IMR-90 (cell line): ENCODE measurements at regions not wholly inside any gene's neighbourhood (a gene's known extent, or its start where the extent isn't known, plus 50 kb on each side); places are given as distances from the start of the nearest gene placed in this dataset.

Experiments used
- ATAC-seq: fragments of 200-7000 bp; cut with Tn5 transposase; 2 replicates; pipeline ENCODE4 v1.9.1; 2020; ENCODE audit warnings: low read depth, mild to moderate bottlenecking, moderate library complexity
- BruUV-seq: library from RNA; stranded (reverse); fragments of 400-500 nt; replicated peaks from 2 replicates; lab custom pipeline; 2021; lab: Mats Ljungman, UMichigan
- CTCF ChIA-PET: fragments of 300-600 bp; formaldehyde crosslinking; extraction: SDS; loops from one replicate; lab custom pipeline; 2021; ENCODE audit warnings: antibody characterized with exemption; lab: Yijun Ruan, JAX
- POLR2A ChIA-PET: fragments of 300-600 bp; sonication (Branson Sonifier 250); formaldehyde crosslinking; loops from one replicate; lab custom pipeline; 2022; ENCODE audit warnings: antibody characterized with exemption; ENCODE audit not compliant: unreplicated experiment; lab: Charles Lee
- DNase-seq: peaks from one replicate; pipeline ENCODE4 v3.0.0; 2013
- H2AFZ ChIP-seq: replicated peaks from 2 replicates; pipeline ENCODE3; 2013; ENCODE audit warnings: low read length, mild to moderate bottlenecking; ENCODE audit not compliant: poor library complexity
- H2AK5ac ChIP-seq: 2 replicates; pipeline ENCODE4 v1.6.1; 2013; ENCODE audit warnings: low read depth, low read length, inconsistent platforms
- H2AK9ac ChIP-seq: replicated peaks from 2 replicates; pipeline ENCODE3; 2013; ENCODE audit warnings: mild to moderate bottlenecking, low read depth, low read length, moderate library complexity; ENCODE audit not compliant: poor library complexity
- H2BK120ac ChIP-seq: 2 replicates; pipeline ENCODE4 v1.6.1; 2013; ENCODE audit warnings: low read depth, low read length, inconsistent platforms
- H2BK15ac ChIP-seq: 3 replicates; pipeline ENCODE4 v1.6.1; 2013; ENCODE audit warnings: low read depth, low read length, inconsistent platforms
- H2BK20ac ChIP-seq: 2 replicates; pipeline ENCODE4 v1.6.1; 2013; ENCODE audit warnings: low read depth, mild to moderate bottlenecking, inconsistent platforms, low read length, moderate library complexity
- H2BK5ac ChIP-seq: 2 replicates; pipeline ENCODE4 v1.6.1; 2013; ENCODE audit warnings: mild to moderate bottlenecking, low read depth, low read length, inconsistent platforms; ENCODE audit not compliant: poor library complexity, severe bottlenecking
- H3K14ac ChIP-seq: replicated peaks from 2 replicates; pipeline ENCODE4 v1.6.1; 2013; ENCODE audit warnings: low read depth, low read length, inconsistent platforms
- H3K18ac ChIP-seq: 2 replicates; pipeline ENCODE4 v1.6.1; 2013; ENCODE audit warnings: low read depth, low read length, control low read depth
- H3K23ac ChIP-seq: 2 replicates; pipeline ENCODE4 v1.6.1; 2013; ENCODE audit warnings: low read depth, low read length, inconsistent platforms
- H3K27ac ChIP-seq: 2 replicates; pipeline ENCODE4 v1.5.1; 2013; ENCODE audit warnings: mild to moderate bottlenecking, control low read depth, low read length; ENCODE audit not compliant: insufficient read depth
- H3K27me3 ChIP-seq: 2 replicates; pipeline ENCODE4 v1.6.1; 2013; ENCODE audit warnings: low read length; ENCODE audit not compliant: control insufficient read depth, insufficient read depth
- H3K36me3 ChIP-seq: 2 replicates; pipeline ENCODE4 v1.6.1; 2013; ENCODE audit warnings: low read length, mixed read lengths; ENCODE audit not compliant: control insufficient read depth, insufficient read depth
- H3K4ac ChIP-seq: 2 replicates; pipeline ENCODE4 v1.6.1; 2013; ENCODE audit warnings: low read depth, low read length, inconsistent platforms
- H3K4me1 ChIP-seq: 2 replicates; pipeline ENCODE4 v1.6.1; 2013; ENCODE audit warnings: low read length, mixed read lengths; ENCODE audit not compliant: control insufficient read depth, insufficient read depth
- H3K4me2 ChIP-seq: 2 replicates; pipeline ENCODE4 v1.6.1; 2013; ENCODE audit warnings: low read depth, mild to moderate bottlenecking, control low read depth, low read length, moderate library complexity
- H3K4me3 ChIP-seq: 2 replicates; pipeline ENCODE4 v1.5.1; 2013; ENCODE audit warnings: low read depth, mild to moderate bottlenecking, control low read depth, low read length, moderate library complexity; ENCODE audit not compliant: insufficient read depth
- H3K56ac ChIP-seq: 2 replicates; pipeline ENCODE4 v1.6.1; 2013; ENCODE audit warnings: low read length, inconsistent platforms; ENCODE audit not compliant: insufficient read depth; ENCODE audit errors: extremely low read depth
- H3K79me1 ChIP-seq, 2 experiments: 2 replicates each; pipeline ENCODE4 v1.6.1; 2013; ENCODE audit warnings: low read length in 2 of 2, inconsistent platforms in 1 of 2, low read depth in 1 of 2
- H3K9ac ChIP-seq: 2 replicates; pipeline ENCODE4 v1.6.1; 2013; ENCODE audit warnings: low read depth, low read length, control low read depth
- H3K9me1 ChIP-seq: 2 replicates; pipeline ENCODE4 v1.6.1; 2013; ENCODE audit warnings: low read length, inconsistent platforms; ENCODE audit not compliant: insufficient read depth
- H3K9me3 ChIP-seq: 2 replicates; pipeline ENCODE4 v1.6.1; 2013; ENCODE audit warnings: low read length; ENCODE audit not compliant: control insufficient read depth, insufficient read depth
- H4K20me1 ChIP-seq: 2 replicates; pipeline ENCODE4 v1.6.1; 2013; ENCODE audit warnings: low read length, inconsistent platforms; ENCODE audit not compliant: insufficient read depth
- H4K5ac ChIP-seq: 2 replicates; pipeline ENCODE4 v1.6.1; 2013; ENCODE audit warnings: mild to moderate bottlenecking, low read depth, low read length, control low read depth
- H4K8ac ChIP-seq, 2 experiments: 2 replicates each; pipeline ENCODE4 v1.6.1; 2013; ENCODE audit warnings: low read depth in 2 of 2, low read length in 2 of 2, control low read depth in 1 of 2, inconsistent platforms in 1 of 2
- H4K91ac ChIP-seq: 2 replicates; pipeline ENCODE4 v1.6.1; 2013; ENCODE audit warnings: low read depth, low read length, inconsistent platforms; ENCODE audit not compliant: insufficient read depth
- BHLHE40 ChIP-seq: fragments of 150-350 bp; IDR thresholded peaks from 2 replicates; pipeline ENCODE4 v1.6.1; 2016; ENCODE audit warnings: mild to moderate bottlenecking, low read depth, low read length
- CHD1 ChIP-seq: IDR thresholded peaks from 2 replicates; pipeline ENCODE4 v1.6.1; 2012; ENCODE audit warnings: low read depth, low read length, improper control_type of control experiment
- FOS ChIP-seq: fragments of 150-350 bp; IDR thresholded peaks from 2 replicates; pipeline ENCODE4 v1.6.1; 2016; ENCODE audit warnings: low read depth, low read length
- MAFK ChIP-seq: IDR thresholded peaks from 2 replicates; pipeline ENCODE4 v1.6.1; 2012; ENCODE audit warnings: low read depth, low read length, improper control_type of control experiment
- MAZ ChIP-seq: IDR thresholded peaks from 2 replicates; pipeline ENCODE4 v1.6.1; 2012; ENCODE audit warnings: low read depth, mild to moderate bottlenecking, low read length, improper control_type of control experiment, moderate library complexity, borderline replicate concordance
- MXI1 ChIP-seq: IDR thresholded peaks from 2 replicates; pipeline ENCODE4 v1.6.1; 2012; ENCODE audit warnings: low read depth, mild to moderate bottlenecking, low read length, moderate library complexity, borderline replicate concordance
- NFE2L2 ChIP-seq: fragments of 150-350 bp; IDR thresholded peaks from 2 replicates; pipeline ENCODE4 v1.6.1; 2016; ENCODE audit warnings: low read depth, mild to moderate bottlenecking, low read length
- POLR2A ChIP-seq: IDR thresholded peaks from 2 replicates; pipeline ENCODE4 v1.6.1; 2012; ENCODE audit warnings: mild to moderate bottlenecking, low read depth, low read length
- RAD21 ChIP-seq: IDR thresholded peaks from 2 replicates; pipeline ENCODE4 v1.6.1; 2012; ENCODE audit warnings: low read length, improper control_type of control experiment
- RCOR1 ChIP-seq: IDR thresholded peaks from 2 replicates; pipeline ENCODE4 v1.6.1; 2012; ENCODE audit warnings: mild to moderate bottlenecking, low read length, improper control_type of control experiment; ENCODE audit not compliant: insufficient replicate concordance
- RFX5 ChIP-seq: IDR thresholded peaks from 2 replicates; pipeline ENCODE4 v1.8.0; 2012; ENCODE audit warnings: low read depth, mild to moderate bottlenecking, low read length, moderate library complexity
- SMC3 ChIP-seq: fragments of 150-350 bp; IDR thresholded peaks from 2 replicates; pipeline ENCODE4 v1.6.1; 2016; ENCODE audit warnings: low read depth, mild to moderate bottlenecking, antibody characterized with exemption, low read length, moderate library complexity
- dilution Hi-C: fragments of 300-500 bp; cut with HindIII; formaldehyde crosslinking; loops from one replicate; pipeline ENCODE4 v1.14.3; 2018; ENCODE audit warnings: low sequenced_read_pairs; ENCODE audit not compliant: unreplicated experiment
- in situ Hi-C: fragments of 300-500 bp; cut with MboI; formaldehyde crosslinking; loops from 3 replicates; pipeline ENCODE4 v1.14.3; 2019; ENCODE audit warnings: low sequenced_read_pairs, inconsistent platforms, mixed read lengths
- intact Hi-C: fragments of 100-400 bp; cut with micrococcal nuclease; formaldehyde crosslinking; loops from 2 replicates; pipeline ENCODE4 v1.10.0; 2022
- TF ChIP-seq, protein P1 (sequence below): fragments of 150-350 bp; IDR thresholded peaks from 2 replicates; pipeline ENCODE4 v1.6.1; 2016; ENCODE audit warnings: low read depth, mild to moderate bottlenecking, low read length, moderate library complexity, borderline replicate concordance
- TF ChIP-seq, protein P2 (sequence below): fragments of 150-350 bp; IDR thresholded peaks from 2 replicates; pipeline ENCODE4 v1.6.1; 2017; ENCODE audit warnings: mild to moderate bottlenecking, antibody characterized with exemption, low read length, low read depth
- TF ChIP-seq, protein P3 (sequence below): conservative IDR thresholded peaks from 2 replicates; pipeline ENCODE4 v1.5.1; 2012; ENCODE audit warnings: mild to moderate bottlenecking, low read depth, low read length, improper control_type of control experiment

DNA sequence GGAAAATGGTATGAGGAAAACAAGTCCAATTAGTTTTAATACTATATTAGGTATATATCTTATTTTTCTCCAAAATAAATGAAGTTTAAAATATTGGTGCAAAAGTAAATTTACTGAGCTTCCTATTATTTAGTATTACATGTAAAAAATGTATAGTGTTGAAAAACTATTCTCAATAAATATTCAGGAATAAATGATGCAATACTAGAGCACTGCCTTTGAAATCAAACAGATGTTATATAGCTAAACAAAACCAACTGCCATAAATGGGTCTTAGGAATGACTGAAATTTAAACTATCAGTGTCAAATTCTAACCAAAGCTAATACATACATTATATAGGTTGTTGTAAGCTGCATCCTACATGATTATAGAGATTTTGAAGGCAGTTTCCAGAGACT, 1434.0 kb upstream of the LRRTM3 start:
- Histone ChIP-seq H4K20me1 (no peaks in the 10 kb centered on the region), H3K4me3 (no peak overlapping the region), H3K36me3 (no peaks in the 10 kb centered on the region), H4K5ac (no peak overlapping the region), H2BK120ac (no peak overlapping the region), H3K4me2 (no peak overlapping the region), H3K79me1 (no peaks in the 10 kb centered on the region), H2BK5ac (no peak overlapping the region), H3K9me1 (no peaks in the 10 kb centered on the region), H3K27me3 (no peaks in the 10 kb centered on the region), H3K23ac (no peak overlapping the region), H2AFZ (no peak overlapping the region), H3K4ac (no peak overlapping the region), H3K27ac (no peak overlapping the region), H3K56ac (no peak overlapping the region), H3K18ac (no peak overlapping the region), H4K8ac (no peak overlapping the region), H4K91ac (no peak overlapping the region), H3K4me1 (no peaks in the 10 kb centered on the region), H3K14ac (no peak overlapping the region), H3K9ac (no peak overlapping the region), H3K9me3 (peaks cover 5% of the 10 kb centered on the region), H2AK9ac (no peak overlapping the region), H2BK15ac (no peak overlapping the region), H2AK5ac (no peak overlapping the region), H2BK20ac (no peak overlapping the region)
- CTCF ChIA-PET = no interaction called here
- intact Hi-C loops = no loop called here
- TF ChIP-seq MAFK (no peak), SMC3 (no peak), FOS (no peak), MAZ (no peak), POLR2A (no peak), CHD1 (no peak), RAD21 (no peak), MXI1 (no peak), BHLHE40 (no peak), RFX5 (no peak), NFE2L2 (no peak), RCOR1 (no peak)
- TF ChIP-seq, protein P1, sequence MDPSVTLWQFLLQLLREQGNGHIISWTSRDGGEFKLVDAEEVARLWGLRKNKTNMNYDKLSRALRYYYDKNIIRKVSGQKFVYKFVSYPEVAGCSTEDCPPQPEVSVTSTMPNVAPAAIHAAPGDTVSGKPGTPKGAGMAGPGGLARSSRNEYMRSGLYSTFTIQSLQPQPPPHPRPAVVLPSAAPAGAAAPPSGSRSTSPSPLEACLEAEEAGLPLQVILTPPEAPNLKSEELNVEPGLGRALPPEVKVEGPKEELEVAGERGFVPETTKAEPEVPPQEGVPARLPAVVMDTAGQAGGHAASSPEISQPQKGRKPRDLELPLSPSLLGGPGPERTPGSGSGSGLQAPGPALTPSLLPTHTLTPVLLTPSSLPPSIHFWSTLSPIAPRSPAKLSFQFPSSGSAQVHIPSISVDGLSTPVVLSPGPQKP = no peak
- TF ChIP-seq, protein P2, sequence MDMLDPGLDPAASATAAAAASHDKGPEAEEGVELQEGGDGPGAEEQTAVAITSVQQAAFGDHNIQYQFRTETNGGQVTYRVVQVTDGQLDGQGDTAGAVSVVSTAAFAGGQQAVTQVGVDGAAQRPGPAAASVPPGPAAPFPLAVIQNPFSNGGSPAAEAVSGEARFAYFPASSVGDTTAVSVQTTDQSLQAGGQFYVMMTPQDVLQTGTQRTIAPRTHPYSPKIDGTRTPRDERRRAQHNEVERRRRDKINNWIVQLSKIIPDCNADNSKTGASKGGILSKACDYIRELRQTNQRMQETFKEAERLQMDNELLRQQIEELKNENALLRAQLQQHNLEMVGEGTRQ = no peak
- TF ChIP-seq, protein P3, sequence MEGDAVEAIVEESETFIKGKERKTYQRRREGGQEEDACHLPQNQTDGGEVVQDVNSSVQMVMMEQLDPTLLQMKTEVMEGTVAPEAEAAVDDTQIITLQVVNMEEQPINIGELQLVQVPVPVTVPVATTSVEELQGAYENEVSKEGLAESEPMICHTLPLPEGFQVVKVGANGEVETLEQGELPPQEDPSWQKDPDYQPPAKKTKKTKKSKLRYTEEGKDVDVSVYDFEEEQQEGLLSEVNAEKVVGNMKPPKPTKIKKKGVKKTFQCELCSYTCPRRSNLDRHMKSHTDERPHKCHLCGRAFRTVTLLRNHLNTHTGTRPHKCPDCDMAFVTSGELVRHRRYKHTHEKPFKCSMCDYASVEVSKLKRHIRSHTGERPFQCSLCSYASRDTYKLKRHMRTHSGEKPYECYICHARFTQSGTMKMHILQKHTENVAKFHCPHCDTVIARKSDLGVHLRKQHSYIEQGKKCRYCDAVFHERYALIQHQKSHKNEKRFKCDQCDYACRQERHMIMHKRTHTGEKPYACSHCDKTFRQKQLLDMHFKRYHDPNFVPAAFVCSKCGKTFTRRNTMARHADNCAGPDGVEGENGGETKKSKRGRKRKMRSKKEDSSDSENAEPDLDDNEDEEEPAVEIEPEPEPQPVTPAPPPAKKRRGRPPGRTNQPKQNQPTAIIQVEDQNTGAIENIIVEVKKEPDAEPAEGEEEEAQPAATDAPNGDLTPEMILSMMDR = no peak
- DNase-seq (no peak), ATAC-seq (no peak)
- POLR2A ChIA-PET = no interaction called here
- in situ Hi-C loops = no loop called here
- no TSS peak for BruUV-seq
- dilution Hi-C loops = no loop called here
